Fibroblast of skin of left biceps (primary cell): ENCODE measurements at regions not wholly inside any gene's neighbourhood (a gene's known extent, or its start where the extent isn't known, plus 50 kb on each side); places are given as distances from the start of the nearest gene placed in this dataset.
"Not testable (repeated sequence)": the region's sequence is repeated elsewhere in the genome, so short reads cannot be mapped to it uniquely, and the experiment has no call there.

Source experiments
- DNase-seq, 2 experiments: peaks; one replicate each; pipeline ENCODE4 v3.0.0-alpha.2; 2013; ENCODE audit warnings: low read depth in 2 of 2

- no peak for DNase-seq
Measured at GRCh38 chr9:1918108-1918507, 97.0 kb upstream of the SMARCA2 start.

GRCh38 chr9:1918622-1919021 lies 96.5 kb upstream of the SMARCA2 start:
- no peak for DNase-seq

GRCh38 chr9:1919229-1919628 lies 95.9 kb upstream of the SMARCA2 start:
- DNase-seq, result no peak

- DNase-seq, result no peak
Measured at GRCh38 chr9:1920386-1920785, 94.8 kb upstream of the SMARCA2 start.

GRCh38 chr9:1922026-1922425 lies 93.1 kb upstream of the SMARCA2 start:
- DNase-seq, result no peak

- DNase-seq, result no peak
Measured at GRCh38 chr9:1927546-1927945, 87.6 kb upstream of the SMARCA2 start.

- DNase-seq, result no peak
Measured at GRCh38 chr9:1929134-1929533, 86.0 kb upstream of the SMARCA2 start.

GRCh38 chr9:1929722-1930244 lies 85.4 kb upstream of the SMARCA2 start:
- no peak for DNase-seq

- DNase-seq, result not testable (repeated sequence)
Measured at GRCh38 chr9:1930245-1930736, 84.9 kb upstream of the SMARCA2 start.

- DNase-seq, result no peak
Measured at GRCh38 chr9:1938135-1938534, 77.0 kb upstream of the SMARCA2 start.

- no peak for DNase-seq
Measured at GRCh38 chr9:1938675-1939170, 76.4 kb upstream of the SMARCA2 start.

- no peak for DNase-seq
Measured at GRCh38 chr9:1939466-1939865, 75.7 kb upstream of the SMARCA2 start.

- DNase-seq, result no peak
Measured at GRCh38 chr9:1939926-1940368, 75.2 kb upstream of the SMARCA2 start.

- no peak for DNase-seq
Measured at GRCh38 chr9:1941989-1942388, 73.2 kb upstream of the SMARCA2 start.

GRCh38 chr9:1946526-1947283 lies 68.4 kb upstream of the SMARCA2 start:
- DNase-seq, result no peak

GRCh38 chr9:1947438-1947837 lies 67.7 kb upstream of the SMARCA2 start:
- DNase-seq, result no peak

GRCh38 chr9:1948541-1948940 lies 66.6 kb upstream of the SMARCA2 start:
- no peak for DNase-seq

GRCh38 chr9:1951446-1951845 lies 63.7 kb upstream of the SMARCA2 start:
- DNase-seq, result no peak

GRCh38 chr9:1952001-1952400 lies 63.1 kb upstream of the SMARCA2 start:
- DNase-seq, result no peak

- no peak for DNase-seq
Measured at GRCh38 chr9:1954238-1954637, 60.9 kb upstream of the SMARCA2 start.

- DNase-seq, result no peak
Measured at GRCh38 chr9:1956958-1957357, 58.2 kb upstream of the SMARCA2 start.

GRCh38 chr9:1957856-1958255 lies 57.3 kb upstream of the SMARCA2 start:
- DNase-seq, result no peak

GRCh38 chr9:1959371-1959770 lies 55.8 kb upstream of the SMARCA2 start:
- DNase-seq, result no peak
